BLaER1 (cell line): ENCODE measurements at regions not wholly inside any gene's neighbourhood (a gene's known extent, or its start where the extent isn't known, plus 50 kb on each side); places are given as distances from the start of the nearest gene placed in this dataset.

Source experiments
- H3K27ac ChIP-seq: shearing (Covaris generic); formaldehyde crosslinking; 2 replicates; pipeline ENCODE4 v1.8.1; 2022
- H3K27me3 ChIP-seq: shearing (Covaris generic); formaldehyde crosslinking; 2 replicates; pipeline ENCODE4 v1.8.1; 2022
- H3K36me3 ChIP-seq: shearing (Covaris generic); formaldehyde crosslinking; 2 replicates; pipeline ENCODE4 v1.8.1; 2022
- H3K4me1 ChIP-seq: shearing (Covaris generic); formaldehyde crosslinking; 2 replicates; pipeline ENCODE4 v1.8.1; 2022
- H3K4me2 ChIP-seq: shearing (Covaris generic); formaldehyde crosslinking; 2 replicates; pipeline ENCODE4 v1.8.1; 2022
- H3K4me3 ChIP-seq: shearing (Covaris generic); formaldehyde crosslinking; 2 replicates; pipeline ENCODE4 v1.8.1; 2022
- H3K9ac ChIP-seq: shearing (Covaris generic); formaldehyde crosslinking; 2 replicates; pipeline ENCODE4 v1.8.1; 2022
- H3K9me3 ChIP-seq: shearing (Covaris generic); formaldehyde crosslinking; 2 replicates; pipeline ENCODE4 v1.8.1; 2022
- H4K20me1 ChIP-seq: shearing (Covaris generic); formaldehyde crosslinking; 2 replicates; pipeline ENCODE4 v1.8.1; 2022
- Cebpa-rat ChIP-seq: shearing (Covaris generic); IDR thresholded peaks from 2 replicates; pipeline ENCODE4 v1.8.1; 2022

- Histone ChIP-seq H3K9me3 (no peaks in the 10 kb centered on the region), H3K4me1 (no peaks in the 10 kb centered on the region)
- no peak for TF ChIP-seq Cebpa-rat
Observed at GRCh38 chr15:91484141-91484540, 369.4 kb upstream of the SLCO3A1 start.

GRCh38 chr15:91488452-91488851 is 365.1 kb upstream of the SLCO3A1 start:
- H3K4me3 ChIP-seq = no peak overlapping the region
- H3K9ac ChIP-seq = no peak overlapping the region
- H3K27me3 ChIP-seq = no peaks in the 10 kb centered on the region
- H3K9me3 ChIP-seq = no peaks in the 10 kb centered on the region
- no peak overlapping the region for H3K4me2 ChIP-seq
- H3K4me1 ChIP-seq = no peaks in the 10 kb centered on the region
- no peaks in the 10 kb centered on the region for H4K20me1 ChIP-seq
- no peak overlapping the region for H3K27ac ChIP-seq
- TF ChIP-seq Cebpa-rat = no peak
- H3K36me3 ChIP-seq = no peaks in the 10 kb centered on the region

More at GRCh38 chr15:91484141-91484540, 369.4 kb upstream of the SLCO3A1 start:
- Histone ChIP-seq H3K9ac (no peak overlapping the region), H3K27me3 (no peaks in the 10 kb centered on the region), H3K4me2 (no peak overlapping the region), H4K20me1 (no peaks in the 10 kb centered on the region), H3K4me3 (no peak overlapping the region), H3K27ac (no peak overlapping the region), H3K36me3 (no peaks in the 10 kb centered on the region)

GRCh38 chr15:91490211-91490610 is 363.3 kb upstream of the SLCO3A1 start:
- no peaks in the 10 kb centered on the region for H3K4me1 ChIP-seq
- no peak for TF ChIP-seq Cebpa-rat

GRCh38 chr15:91491101-91491950 is 362.2 kb upstream of the SLCO3A1 start:
- no peaks in the 10 kb centered on the region for H3K36me3 ChIP-seq
- H3K9me3 ChIP-seq = no peaks in the 10 kb centered on the region
- H4K20me1 ChIP-seq = no peaks in the 10 kb centered on the region
- no peak overlapping the region for H3K9ac ChIP-seq
- H3K4me1 ChIP-seq = no peaks in the 10 kb centered on the region
- no peak for TF ChIP-seq Cebpa-rat
- H3K4me2 ChIP-seq = no peak overlapping the region
- H3K27me3 ChIP-seq = no peaks in the 10 kb centered on the region
- no peak overlapping the region for H3K27ac ChIP-seq
- H3K4me3 ChIP-seq = no peak overlapping the region

More at GRCh38 chr15:91490211-91490610, 363.3 kb upstream of the SLCO3A1 start:
- no peak overlapping the region for H3K4me2 ChIP-seq
- H4K20me1 ChIP-seq = no peaks in the 10 kb centered on the region
- H3K27me3 ChIP-seq = no peaks in the 10 kb centered on the region
- H3K9me3 ChIP-seq = no peaks in the 10 kb centered on the region
- no peak overlapping the region for H3K4me3 ChIP-seq
- no peak overlapping the region for H3K27ac ChIP-seq
- no peaks in the 10 kb centered on the region for H3K36me3 ChIP-seq
- no peak overlapping the region for H3K9ac ChIP-seq

GRCh38 chr15:91496754-91497691 is 356.5 kb upstream of the SLCO3A1 start:
- Histone ChIP-seq H3K27me3 (no peaks in the 10 kb centered on the region), H3K9me3 (no peaks in the 10 kb centered on the region), H3K36me3 (no peaks in the 10 kb centered on the region), H3K4me1 (no peaks in the 10 kb centered on the region), H3K4me3 (no peak overlapping the region), H3K4me2 (no peak overlapping the region), H3K9ac (no peak overlapping the region), H3K27ac (no peak overlapping the region), H4K20me1 (no peaks in the 10 kb centered on the region)
- no peak for TF ChIP-seq Cebpa-rat

- Histone ChIP-seq H3K4me1 (no peaks in the 10 kb centered on the region), H3K27me3 (no peaks in the 10 kb centered on the region), H3K4me2 (no peak overlapping the region), H3K4me3 (no peak overlapping the region), H3K36me3 (no peaks in the 10 kb centered on the region), H3K9me3 (no peaks in the 10 kb centered on the region), H3K9ac (no peak overlapping the region), H3K27ac (no peak overlapping the region), H4K20me1 (no peaks in the 10 kb centered on the region)
- no peak for TF ChIP-seq Cebpa-rat
Observed at GRCh38 chr15:91498046-91498748, 355.3 kb upstream of the SLCO3A1 start.

- Histone ChIP-seq H4K20me1 (no peaks in the 10 kb centered on the region), H3K9me3 (no peaks in the 10 kb centered on the region), H3K4me1 (no peaks in the 10 kb centered on the region), H3K4me3 (no peak overlapping the region), H3K36me3 (no peaks in the 10 kb centered on the region), H3K27me3 (no peaks in the 10 kb centered on the region), H3K4me2 (no peak overlapping the region), H3K27ac (no peak overlapping the region), H3K9ac (no peak overlapping the region)
- no peak for TF ChIP-seq Cebpa-rat
Observed at GRCh38 chr15:91498749-91499062, 354.8 kb upstream of the SLCO3A1 start.

GRCh38 chr15:91499774-91500383 is 353.6 kb upstream of the SLCO3A1 start:
- Histone ChIP-seq H3K36me3 (no peaks in the 10 kb centered on the region), H3K4me2 (no peak overlapping the region), H3K9ac (no peak overlapping the region), H3K9me3 (no peaks in the 10 kb centered on the region), H3K27ac (no peak overlapping the region), H3K27me3 (no peaks in the 10 kb centered on the region), H3K4me3 (no peak overlapping the region), H3K4me1 (no peaks in the 10 kb centered on the region), H4K20me1 (no peaks in the 10 kb centered on the region)
- no peak for TF ChIP-seq Cebpa-rat

- no peak overlapping the region for H3K27ac ChIP-seq
- H3K9ac ChIP-seq = no peak overlapping the region
- H3K9me3 ChIP-seq = no peaks in the 10 kb centered on the region
- no peaks in the 10 kb centered on the region for H3K27me3 ChIP-seq
- no peaks in the 10 kb centered on the region for H4K20me1 ChIP-seq
- no peak overlapping the region for H3K4me2 ChIP-seq
- no peaks in the 10 kb centered on the region for H3K36me3 ChIP-seq
- no peak overlapping the region for H3K4me3 ChIP-seq
- no peaks in the 10 kb centered on the region for H3K4me1 ChIP-seq
- no peak for TF ChIP-seq Cebpa-rat
Observed at GRCh38 chr15:91508633-91509032, 344.9 kb upstream of the SLCO3A1 start.
